ENCODE measurements at regions not wholly inside any gene's neighbourhood (a gene's known extent, or its start where the extent isn't known, plus 50 kb on each side); places are given as distances from the start of the nearest gene placed in this dataset.
A peak's percentile ranks its signal among the peaks of the same experiment; 100 is the strongest.
"Not testable (repeated sequence)": the region's sequence is repeated elsewhere in the genome, so short reads cannot be mapped to it uniquely, and the experiment has no call there.

GRCh38 chr9:106481013-106481609 is 381.9 kb upstream of the ZNF462 start:
- H3K27me3 ChIP-seq (ENCODE audit: insufficient read depth, low read depth, severe bottlenecking): no peaks in the 10 kb centered on the region
- H3K9me3 ChIP-seq (ENCODE audit: severe bottlenecking): peaks cover 3% of the 10 kb centered on the region
- no peaks in the 10 kb centered on the region for H3K36me3 ChIP-seq
- no peak for TF ChIP-seq CTCF (IDR thresholded peaks at IDR 0.05; ENCODE audit: low read depth, low read length)
- H3K27ac ChIP-seq: peak overlapping the region; percentile 55
- H3K4me3 ChIP-seq (ENCODE audit: low read depth, low read length): no peak overlapping the region
- no peak for DNase-seq

GRCh38 chr9:106482733-106483132 is 380.2 kb upstream of the ZNF462 start:
- H3K27ac ChIP-seq: no peak overlapping the region
- DNase-seq: no peak

GRCh38 chr9:106486685-106487084 is 376.3 kb upstream of the ZNF462 start:
- no peak for TF ChIP-seq CTCF (IDR thresholded peaks at IDR 0.05; ENCODE audit: low read depth, low read length)
- Histone ChIP-seq H3K9me3 (ENCODE audit: severe bottlenecking) (peaks cover 3% of the 10 kb centered on the region), H3K4me3 (ENCODE audit: low read depth, low read length) (no peak overlapping the region), H3K27me3 (ENCODE audit: insufficient read depth, low read depth, severe bottlenecking) (no peaks in the 10 kb centered on the region), H3K27ac (no peak overlapping the region), H3K36me3 (no peaks in the 10 kb centered on the region)
- no peak for DNase-seq

More at GRCh38 chr9:106482733-106483132, 380.2 kb upstream of the ZNF462 start:
- no peak for TF ChIP-seq CTCF (IDR thresholded peaks at IDR 0.05; ENCODE audit: low read depth, low read length)
- H3K9me3 ChIP-seq (ENCODE audit: severe bottlenecking): peaks cover 3% of the 10 kb centered on the region
- H3K36me3 ChIP-seq: no peaks in the 10 kb centered on the region
- H3K4me3 ChIP-seq (ENCODE audit: low read depth, low read length): no peak overlapping the region
- no peaks in the 10 kb centered on the region for H3K27me3 ChIP-seq (ENCODE audit: insufficient read depth, low read depth, severe bottlenecking)

- no peak for TF ChIP-seq CTCF (IDR thresholded peaks at IDR 0.05; ENCODE audit: low read depth, low read length)
- H3K4me3 ChIP-seq (ENCODE audit: low read depth, low read length): no peak overlapping the region
Measured at GRCh38 chr9:106487266-106487665, 375.7 kb upstream of the ZNF462 start.

GRCh38 chr9:106492126-106492525 is 370.8 kb upstream of the ZNF462 start:
- not testable (repeated sequence) for H3K4me3 ChIP-seq (ENCODE audit: low read depth, low read length); H3K27ac ChIP-seq; DNase-seq; H3K9me3 ChIP-seq (ENCODE audit: severe bottlenecking); H3K27me3 ChIP-seq (ENCODE audit: insufficient read depth, low read depth, severe bottlenecking); H3K36me3 ChIP-seq

More at GRCh38 chr9:106487266-106487665, 375.7 kb upstream of the ZNF462 start:
- Histone ChIP-seq H3K27ac (no peak overlapping the region), H3K27me3 (ENCODE audit: insufficient read depth, low read depth, severe bottlenecking) (no peaks in the 10 kb centered on the region), H3K9me3 (ENCODE audit: severe bottlenecking) (peaks cover 3% of the 10 kb centered on the region), H3K36me3 (no peaks in the 10 kb centered on the region)
- no peak for DNase-seq

GRCh38 chr9:106500171-106500570 is 362.8 kb upstream of the ZNF462 start:
- Histone ChIP-seq H3K27ac (no peak overlapping the region), H3K9me3 (ENCODE audit: severe bottlenecking) (peaks cover 4% of the 10 kb centered on the region), H3K27me3 (ENCODE audit: insufficient read depth, low read depth, severe bottlenecking) (no peaks in the 10 kb centered on the region), H3K4me3 (ENCODE audit: low read depth, low read length) (no peak overlapping the region), H3K36me3 (no peaks in the 10 kb centered on the region)
- no peak for DNase-seq
- no peak for TF ChIP-seq CTCF (IDR thresholded peaks at IDR 0.05; ENCODE audit: low read depth, low read length)

- H3K27ac ChIP-seq; DNase-seq; H3K9me3 ChIP-seq (ENCODE audit: severe bottlenecking); H3K36me3 ChIP-seq; H3K4me3 ChIP-seq (ENCODE audit: low read depth, low read length); H3K27me3 ChIP-seq (ENCODE audit: insufficient read depth, low read depth, severe bottlenecking): not testable (repeated sequence)
Measured at GRCh38 chr9:106501210-106501609, 361.8 kb upstream of the ZNF462 start.

Measured in WERI-Rb-1 (cell line).